Fibroblast of the aortic adventitia (primary cell): ENCODE measurements at regions not wholly inside any gene's neighbourhood (a gene's known extent, or its start where the extent isn't known, plus 50 kb on each side); places are given as distances from the start of the nearest gene placed in this dataset.

Experiments used
- DNase-seq: peaks from one replicate; pipeline ENCODE4 v3.0.0-alpha.2; 2010; ENCODE audit warnings: low read depth
- H3K4me3 ChIP-seq: 2 replicates; pipeline ENCODE4 v1.5.1; 2011; ENCODE audit warnings: low read depth, mild to moderate bottlenecking, control low read depth, low read length, moderate library complexity
- TF ChIP-seq, protein P1 (sequence below): IDR thresholded peaks from 2 replicates; pipeline ENCODE4 v1.5.1; 2011; ENCODE audit warnings: mild to moderate bottlenecking, low read length, control low read depth, inconsistent platforms; ENCODE audit not compliant: insufficient read depth

DNA sequence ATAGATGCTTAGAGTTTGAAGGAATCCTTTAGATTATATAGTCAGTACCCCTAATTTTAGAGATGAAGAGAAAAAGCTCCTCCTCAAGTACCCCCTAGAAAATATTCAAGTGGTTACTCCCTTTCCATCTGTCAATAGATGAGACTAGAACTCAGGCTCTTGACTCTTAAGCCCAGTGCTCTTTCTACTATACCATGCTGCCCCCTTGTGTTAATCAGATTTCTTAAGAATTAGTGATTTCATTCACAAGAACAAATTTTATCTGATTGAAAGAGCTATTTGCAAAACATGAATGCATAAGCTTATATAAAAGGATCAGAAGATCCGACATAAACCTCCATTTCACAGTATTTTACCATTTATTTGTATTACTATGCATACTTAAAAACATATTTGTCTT lies 179.3 kb downstream of the TFEC start:
- TF ChIP-seq, protein P1, sequence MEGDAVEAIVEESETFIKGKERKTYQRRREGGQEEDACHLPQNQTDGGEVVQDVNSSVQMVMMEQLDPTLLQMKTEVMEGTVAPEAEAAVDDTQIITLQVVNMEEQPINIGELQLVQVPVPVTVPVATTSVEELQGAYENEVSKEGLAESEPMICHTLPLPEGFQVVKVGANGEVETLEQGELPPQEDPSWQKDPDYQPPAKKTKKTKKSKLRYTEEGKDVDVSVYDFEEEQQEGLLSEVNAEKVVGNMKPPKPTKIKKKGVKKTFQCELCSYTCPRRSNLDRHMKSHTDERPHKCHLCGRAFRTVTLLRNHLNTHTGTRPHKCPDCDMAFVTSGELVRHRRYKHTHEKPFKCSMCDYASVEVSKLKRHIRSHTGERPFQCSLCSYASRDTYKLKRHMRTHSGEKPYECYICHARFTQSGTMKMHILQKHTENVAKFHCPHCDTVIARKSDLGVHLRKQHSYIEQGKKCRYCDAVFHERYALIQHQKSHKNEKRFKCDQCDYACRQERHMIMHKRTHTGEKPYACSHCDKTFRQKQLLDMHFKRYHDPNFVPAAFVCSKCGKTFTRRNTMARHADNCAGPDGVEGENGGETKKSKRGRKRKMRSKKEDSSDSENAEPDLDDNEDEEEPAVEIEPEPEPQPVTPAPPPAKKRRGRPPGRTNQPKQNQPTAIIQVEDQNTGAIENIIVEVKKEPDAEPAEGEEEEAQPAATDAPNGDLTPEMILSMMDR = peak; percentile 40
- H3K4me3 ChIP-seq = no peak overlapping the region
- peak; percentile 83 for DNase-seq

DNA sequence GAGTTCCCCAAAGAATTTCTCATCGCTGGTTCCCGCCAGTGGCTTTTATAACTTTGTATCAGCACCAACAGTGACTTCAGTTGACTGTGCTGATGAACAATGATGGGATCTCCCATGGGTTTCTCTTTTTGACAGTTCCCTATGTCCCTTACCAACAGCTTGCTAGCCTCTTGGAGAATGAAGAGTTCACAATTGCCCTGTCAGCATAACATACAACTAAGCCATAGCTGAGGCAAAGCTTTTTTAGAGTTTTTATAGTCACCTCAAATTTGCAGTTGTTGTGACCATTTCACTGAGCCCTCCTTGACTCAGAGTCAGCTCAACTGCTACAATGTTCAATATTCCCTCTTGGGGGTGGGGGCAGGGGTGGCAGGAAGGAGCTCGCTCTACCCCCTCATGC lies 179.8 kb downstream of the TFEC start:
- TF ChIP-seq, protein P1 = no peak
- DNase-seq = no peak
- H3K4me3 ChIP-seq = no peak overlapping the region

DNA sequence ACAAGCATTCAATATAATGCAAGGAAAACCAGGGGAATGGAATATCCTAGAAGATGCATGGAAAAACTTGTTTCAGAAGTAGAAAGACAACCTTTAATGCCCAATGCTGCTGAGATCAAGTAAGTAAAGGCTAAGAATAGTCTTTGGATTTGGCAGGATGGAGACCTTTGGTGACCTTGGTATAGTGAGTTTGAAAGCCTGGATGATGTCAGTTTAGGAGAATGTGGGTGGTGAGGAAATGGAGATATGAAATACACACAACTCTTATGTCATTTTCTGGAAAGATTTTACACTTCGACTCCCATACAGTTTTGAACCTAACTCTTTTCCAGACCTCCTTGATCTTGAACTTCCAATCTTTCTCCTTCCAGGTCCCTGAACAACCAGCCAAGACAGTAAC lies 185.7 kb downstream of the TFEC start:
- peak; percentile 59 for DNase-seq
- H3K4me3 ChIP-seq = no peak overlapping the region
- TF ChIP-seq, protein P1 = no peak

DNA sequence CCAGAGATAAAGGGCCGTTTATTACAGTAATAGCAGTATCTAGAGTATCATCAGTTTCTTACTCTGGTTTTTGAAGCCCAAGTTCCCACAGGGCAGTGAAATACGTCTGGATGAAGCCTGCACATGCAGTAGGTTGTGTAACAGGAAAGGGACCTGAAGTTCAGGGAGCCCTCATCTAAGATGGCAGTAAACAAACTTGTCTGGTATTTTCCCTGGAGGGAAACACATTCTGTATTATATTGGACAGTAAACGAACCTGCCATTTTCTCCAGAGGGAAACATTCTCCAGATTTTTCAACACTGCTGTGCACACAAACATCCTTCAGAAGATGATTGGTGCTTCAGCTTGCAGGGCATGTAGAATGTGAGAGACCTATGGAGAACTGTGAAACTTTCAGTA lies 189.9 kb downstream of the TFEC start:
- TF ChIP-seq, protein P1 = no peak
- DNase-seq = no peak
- H3K4me3 ChIP-seq = no peak overlapping the region

DNA sequence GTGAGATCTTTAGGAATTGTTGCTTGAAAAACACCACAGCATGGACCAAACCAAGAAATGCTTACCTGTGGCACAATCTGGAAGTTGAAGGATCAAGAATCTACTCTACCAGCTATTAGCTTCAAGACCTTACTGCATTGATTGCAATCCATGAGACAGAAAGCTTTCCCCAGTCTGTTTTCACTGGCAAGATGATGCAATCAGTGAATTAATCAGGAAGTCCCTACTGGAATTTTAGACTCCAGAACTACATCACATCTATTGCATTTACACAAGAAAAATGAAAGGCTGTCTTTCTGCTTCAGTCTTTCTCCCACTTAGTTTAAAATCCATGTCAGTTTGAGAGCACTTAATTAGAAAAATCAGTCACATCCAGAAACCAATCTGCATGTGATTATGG lies 191.7 kb downstream of the TFEC start:
- no peak overlapping the region for H3K4me3 ChIP-seq
- TF ChIP-seq, protein P1 = no peak
- peak; percentile 70 for DNase-seq

DNA sequence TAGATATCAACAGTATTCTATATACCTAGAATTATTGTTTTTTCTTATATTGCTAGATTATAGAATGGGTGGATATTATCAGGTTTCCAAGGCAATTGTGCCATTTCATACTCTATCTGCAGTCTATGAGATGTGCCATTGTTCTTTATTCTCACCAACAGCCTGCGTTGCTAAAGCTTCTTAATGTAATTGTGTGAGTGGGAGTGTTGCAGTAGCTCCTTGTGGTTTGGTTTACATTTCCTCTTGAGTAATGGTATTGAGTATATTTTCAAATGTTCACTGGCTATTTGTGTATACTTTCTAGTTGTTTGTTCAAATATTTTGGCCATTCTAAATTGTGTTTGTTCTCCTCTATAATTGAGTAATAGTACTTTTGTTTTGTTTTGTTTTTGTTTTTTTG lies 199.2 kb downstream of the TFEC start:
- H3K4me3 ChIP-seq = no peak overlapping the region
- TF ChIP-seq, protein P1 = no peak
- DNase-seq = no peak

DNA sequence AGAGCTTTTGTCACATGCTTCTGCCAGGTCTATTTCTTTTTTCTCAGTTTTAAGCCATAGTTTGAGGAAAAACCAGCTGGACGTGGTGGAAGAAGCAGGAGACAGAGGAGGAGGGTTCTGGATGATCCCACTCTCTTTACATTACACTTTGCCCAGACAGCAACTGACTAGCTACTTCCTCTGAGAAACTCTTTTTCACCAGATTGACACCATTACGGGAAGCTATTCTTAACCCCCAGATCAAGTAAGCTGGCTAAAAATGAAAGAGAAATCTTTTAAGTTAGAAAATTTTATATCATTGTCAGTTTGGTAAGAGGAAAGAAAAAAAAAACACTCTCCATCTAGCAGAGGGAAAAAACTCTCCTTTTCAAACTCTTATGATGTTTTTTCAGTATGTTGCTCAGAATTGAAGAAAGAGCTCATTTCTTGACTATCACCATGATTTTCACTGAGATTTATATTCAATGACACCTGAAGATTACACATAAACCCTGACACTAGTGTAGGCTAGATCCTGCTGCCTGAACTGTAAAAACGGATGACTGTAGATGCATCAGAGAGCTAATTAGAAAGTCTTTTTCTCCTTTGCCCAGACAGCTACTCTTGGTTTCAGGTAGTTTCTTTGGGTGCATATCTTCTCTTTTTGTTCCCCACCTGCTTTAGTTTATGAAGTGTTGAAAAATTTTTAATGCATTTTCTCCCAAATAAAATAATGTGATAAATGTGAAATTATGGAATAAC lies 203.1 kb downstream of the TFEC start:
- DNase-seq = no peak
- TF ChIP-seq, protein P1 = no peak
- H3K4me3 ChIP-seq = no peak overlapping the region
